ENCODE measurements at regions not wholly inside any gene's neighbourhood (a gene's known extent, or its start where the extent isn't known, plus 50 kb on each side); places are given as distances from the start of the nearest gene placed in this dataset.

- no peaks in the 10 kb centered on the region for H3K4me1 ChIP-seq
- 90 to 94% (median 91%) methylated on average over 8 to 10 of the region's 10 CpGs for WGBS, 5 donors
- intact Hi-C loops (cut with DNase I; ENCODE audit: low total_unique reads), result no loop called here
These were observed 928.9 kb downstream of the TBC1D22A start for GRCh38 chr22:47691152-47691895.

GRCh38 chr22:47690586-47690985 lies 928.1 kb downstream of the TBC1D22A start:
- H3K9me3 ChIP-seq, result peaks cover 0 to 6% (median 0%) of the 10 kb centered on the region in 4 donors
- H3K4me1 ChIP-seq, result no peaks in the 10 kb centered on the region
- no peaks in the 10 kb centered on the region for H3K36me3 ChIP-seq
- intact Hi-C loops (cut with DNase I; ENCODE audit: low total_unique reads), result no loop called here
- H3K27ac ChIP-seq, result no peak overlapping the region
- no peak for TF ChIP-seq CTCF (IDR thresholded peaks at IDR 0.05)
- TF ChIP-seq POLR2AphosphoS5 (IDR thresholded peaks at IDR 0.05), result no peak
- no peak for TF ChIP-seq POLR2A (IDR thresholded peaks at IDR 0.05)
- TF ChIP-seq EP300 (IDR thresholded peaks at IDR 0.05), result no peak
- WGBS, 5 donors, result 67 to 80% (median 78%) methylated on average over 3 to 4 of the region's 4 CpGs
- no peak for DNase-seq
- no peak overlapping the region for H3K4me3 ChIP-seq
- peaks cover 0 to 6% (median 0%) of the 10 kb centered on the region in 3 donors for H3K27me3 ChIP-seq

More at GRCh38 chr22:47691152-47691895, 928.9 kb downstream of the TBC1D22A start:
- no peak for TF ChIP-seq CTCF (IDR thresholded peaks at IDR 0.05)
- no peak for TF ChIP-seq POLR2A (IDR thresholded peaks at IDR 0.05)
- no peak for TF ChIP-seq POLR2AphosphoS5 (IDR thresholded peaks at IDR 0.05)
- TF ChIP-seq EP300 (IDR thresholded peaks at IDR 0.05), result no peak
- Histone ChIP-seq H3K27ac (no peak overlapping the region), H3K4me3 (no peak overlapping the region), H3K36me3 (no peaks in the 10 kb centered on the region), H3K9me3 (peaks cover 0 to 6% (median 0%) of the 10 kb centered on the region in 4 donors), H3K27me3 (peaks cover 0 to under 1% (median 0%) of the 10 kb centered on the region in 3 donors)
- DNase-seq, result no peak

- intact Hi-C loops (cut with DNase I; ENCODE audit: low total_unique reads), result no loop called here
- WGBS, 5 donors, result 90 to 100% (median 92%) methylated on average over 2 of the region's 2 CpGs
- no peak for TF ChIP-seq CTCF (IDR thresholded peaks at IDR 0.05)
- no peak for TF ChIP-seq EP300 (IDR thresholded peaks at IDR 0.05)
- no peak for TF ChIP-seq POLR2AphosphoS5 (IDR thresholded peaks at IDR 0.05)
- no peak for TF ChIP-seq POLR2A (IDR thresholded peaks at IDR 0.05)
These were observed 927.7 kb downstream of the TBC1D22A start for GRCh38 chr22:47690166-47690565.

GRCh38 chr22:47687776-47688175 lies 925.3 kb downstream of the TBC1D22A start:
- Histone ChIP-seq H3K9me3 (peaks cover 3 to 30% (median 22%) of the 10 kb centered on the region in 4 donors), H3K4me3 (no peak overlapping the region), H3K27me3 (peaks cover 0 to 18% (median 0%) of the 10 kb centered on the region in 3 donors), H3K36me3 (no peaks in the 10 kb centered on the region), H3K4me1 (no peaks in the 10 kb centered on the region), H3K27ac (no peak overlapping the region)
- DNase-seq, result no peak
- WGBS, 5 donors, result 76 to 93% (median 88%) methylated on average over 4 of the region's 4 CpGs
- intact Hi-C loops (cut with DNase I; ENCODE audit: low total_unique reads), result no loop called here
- TF ChIP-seq CTCF (IDR thresholded peaks at IDR 0.05), result no peak
- TF ChIP-seq POLR2A (IDR thresholded peaks at IDR 0.05), result no peak
- TF ChIP-seq EP300 (IDR thresholded peaks at IDR 0.05), result no peak
- no peak for TF ChIP-seq POLR2AphosphoS5 (IDR thresholded peaks at IDR 0.05)

More at GRCh38 chr22:47690166-47690565, 927.7 kb downstream of the TBC1D22A start:
- peaks cover 0 to 6% (median 0%) of the 10 kb centered on the region in 3 donors for H3K27me3 ChIP-seq
- no peak overlapping the region for H3K27ac ChIP-seq
- no peaks in the 10 kb centered on the region for H3K36me3 ChIP-seq
- H3K4me3 ChIP-seq, result no peak overlapping the region
- H3K4me1 ChIP-seq, result no peaks in the 10 kb centered on the region
- DNase-seq, result no peak
- peaks cover 0 to 8% (median 0%) of the 10 kb centered on the region in 4 donors for H3K9me3 ChIP-seq
